Kidney capillary endothelial cell (primary cell): ENCODE measurements at regions not wholly inside any gene's neighbourhood (a gene's known extent, or its start where the extent isn't known, plus 50 kb on each side); places are given as distances from the start of the nearest gene placed in this dataset.

Source experiments
- DNase-seq: peaks from one replicate; pipeline ENCODE4 v3.0.0-alpha.2; 2018; ENCODE audit warnings: low spot score

- DNase-seq = no peak
Measured at GRCh38 chr10:70939441-70940003, 51.2 kb upstream of the PCBD1 start.

- DNase-seq = no peak
Measured at GRCh38 chr10:70940834-70941568, 52.6 kb upstream of the PCBD1 start.

GRCh38 chr10:70942125-70942524 is 53.8 kb upstream of the PCBD1 start:
- DNase-seq = no peak

- DNase-seq = no peak
Measured at GRCh38 chr10:70942725-70943124, 54.4 kb upstream of the PCBD1 start.

- no peak for DNase-seq
Measured at GRCh38 chr10:70943249-70943648, 54.9 kb upstream of the PCBD1 start.

GRCh38 chr10:70943841-70944466 is 55.6 kb upstream of the PCBD1 start:
- DNase-seq = no peak

- DNase-seq = no peak
Measured at GRCh38 chr10:70950037-70950436, 61.7 kb upstream of the PCBD1 start.

- DNase-seq = no peak
Measured at GRCh38 chr10:70950801-70951200, 62.4 kb upstream of the PCBD1 start.

GRCh38 chr10:70952401-70952800 is 64.0 kb upstream of the PCBD1 start:
- no peak for DNase-seq

GRCh38 chr10:70952921-70953320 is 64.6 kb upstream of the PCBD1 start:
- no peak for DNase-seq

GRCh38 chr10:70954381-70955176 is 66.2 kb upstream of the PCBD1 start:
- no peak for DNase-seq

GRCh38 chr10:70956029-70956759 is 67.8 kb upstream of the PCBD1 start:
- no peak for DNase-seq

- no peak for DNase-seq
Measured at GRCh38 chr10:70958396-70958795, 70.0 kb upstream of the PCBD1 start.

GRCh38 chr10:70960316-70960715 is 72.0 kb upstream of the PCBD1 start:
- no peak for DNase-seq

- no peak for DNase-seq
Measured at GRCh38 chr10:70960783-70961570, 72.6 kb upstream of the PCBD1 start.

- no peak for DNase-seq
Measured at GRCh38 chr10:70962686-70963085, 74.3 kb upstream of the PCBD1 start.

GRCh38 chr10:70963271-70963670 is 74.9 kb upstream of the PCBD1 start:
- no peak for DNase-seq

GRCh38 chr10:70964245-70964644 is 75.9 kb upstream of the PCBD1 start:
- no peak for DNase-seq

- DNase-seq = no peak
Measured at GRCh38 chr10:70964881-70965280, 76.5 kb upstream of the PCBD1 start.

- DNase-seq = no peak
Measured at GRCh38 chr10:70965566-70965965, 77.2 kb upstream of the PCBD1 start.
